DOHH2 (cell line): ENCODE measurements at regions not wholly inside any gene's neighbourhood (a gene's known extent, or its start where the extent isn't known, plus 50 kb on each side); places are given as distances from the start of the nearest gene placed in this dataset.

ENCODE experiments used
- H3F3A ChIP-seq: fragments of 200-600 bp; sonication (generic), shearing (Covaris generic); 2 replicates; pipeline ENCODE4 v1.6.0; 2016; ENCODE audit warnings: antibody characterized with exemption, mild to moderate bottlenecking; ENCODE audit not compliant: control insufficient read depth, insufficient read depth
- H3K27ac ChIP-seq: fragments of 200-600 bp; sonication (generic); 2 replicates; pipeline ENCODE4 v1.5.1; 2014; ENCODE audit warnings: low read depth, mild to moderate bottlenecking, low read length, moderate library complexity
- H3K27me3 ChIP-seq: fragments of 200-600 bp; sonication (generic); 2 replicates; pipeline ENCODE4 v1.6.1; 2014; ENCODE audit warnings: mild to moderate bottlenecking, low read length, mixed read lengths; ENCODE audit not compliant: control insufficient read depth
- H3K36me3 ChIP-seq: fragments of 200-600 bp; sonication (generic); 2 replicates; pipeline ENCODE4 v1.6.1; 2014; ENCODE audit warnings: mild to moderate bottlenecking, low read length, moderate library complexity, mixed read lengths; ENCODE audit not compliant: control insufficient read depth
- H3K4me1 ChIP-seq: fragments of 200-600 bp; sonication (generic); 2 replicates; pipeline ENCODE4 v1.6.1; 2014; ENCODE audit warnings: mild to moderate bottlenecking, low read length, mixed read lengths; ENCODE audit not compliant: control insufficient read depth
- H3K4me2 ChIP-seq: fragments of 200-600 bp; sonication (generic); 2 replicates; pipeline ENCODE4 v1.6.0; 2014; ENCODE audit warnings: mild to moderate bottlenecking, low read length, moderate library complexity
- H3K4me3 ChIP-seq: fragments of 200-600 bp; sonication (generic); 2 replicates; pipeline ENCODE4 v1.5.1; 2014; ENCODE audit warnings: mild to moderate bottlenecking, low read length, mixed read lengths
- H3K79me2 ChIP-seq: fragments of 200-600 bp; sonication (generic); 2 replicates; pipeline ENCODE4 v1.6.1; 2014; ENCODE audit warnings: mild to moderate bottlenecking, low read length, mixed read lengths; ENCODE audit not compliant: control insufficient read depth
- H3K9me2 ChIP-seq: fragments of 200-600 bp; sonication (generic); replicated peaks from 2 replicates; pipeline ENCODE4 v1.6.1; 2014; ENCODE audit warnings: mild to moderate bottlenecking, low read length, mixed read lengths; ENCODE audit not compliant: control insufficient read depth
- H3K9me3 ChIP-seq: fragments of 200-600 bp; sonication (generic); 2 replicates; pipeline ENCODE4 v1.6.1; 2014; ENCODE audit warnings: antibody characterized with exemption, low read length, mixed read lengths; ENCODE audit not compliant: control insufficient read depth, insufficient read depth
- H4K20me1 ChIP-seq: fragments of 200-600 bp; sonication (generic); 2 replicates; pipeline ENCODE4 v1.6.0; 2014; ENCODE audit warnings: low read depth, mild to moderate bottlenecking, antibody characterized with exemption, low read length, moderate library complexity; ENCODE audit not compliant: control insufficient read depth, insufficient read depth
- CTCF ChIP-seq: fragments of 200-600 bp; sonication (generic); IDR thresholded peaks from one replicate; pipeline ENCODE4 v1.5.1; 2014; ENCODE audit warnings: antibody characterized with exemption, mild to moderate bottlenecking, low read depth, low read length; ENCODE audit not compliant: poor library complexity, severe bottlenecking
- EZH2phosphoT487 ChIP-seq: fragments of 200-600 bp; sonication (generic); IDR thresholded peaks from 2 replicates; pipeline ENCODE4 v1.6.1; 2017; ENCODE audit warnings: borderline replicate concordance, mild to moderate bottlenecking, antibody characterized with exemption, low read length, moderate library complexity, mixed read lengths

DNA sequence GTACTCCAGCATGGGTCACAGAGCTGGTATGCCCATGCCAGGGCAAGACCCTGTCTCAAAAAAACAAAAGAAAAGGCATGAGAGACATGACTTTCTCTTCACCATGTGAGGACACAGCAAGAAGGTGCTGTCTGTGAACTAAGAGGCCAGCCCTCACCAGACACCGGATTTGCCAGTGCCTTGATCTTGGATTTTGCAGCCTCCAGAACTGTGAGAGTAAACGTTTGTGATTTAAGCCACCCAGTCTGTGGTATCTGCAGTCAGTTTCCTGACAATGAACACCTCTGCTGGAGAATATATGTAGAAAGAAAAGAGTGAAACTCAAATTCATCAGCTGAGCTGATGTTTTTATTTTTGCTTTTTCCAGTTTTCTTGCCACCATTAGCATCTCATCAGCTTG lies 166.3 kb upstream of the RAB4A start:
- TF ChIP-seq CTCF (no peak), EZH2phosphoT487 (no peak)

DNA sequence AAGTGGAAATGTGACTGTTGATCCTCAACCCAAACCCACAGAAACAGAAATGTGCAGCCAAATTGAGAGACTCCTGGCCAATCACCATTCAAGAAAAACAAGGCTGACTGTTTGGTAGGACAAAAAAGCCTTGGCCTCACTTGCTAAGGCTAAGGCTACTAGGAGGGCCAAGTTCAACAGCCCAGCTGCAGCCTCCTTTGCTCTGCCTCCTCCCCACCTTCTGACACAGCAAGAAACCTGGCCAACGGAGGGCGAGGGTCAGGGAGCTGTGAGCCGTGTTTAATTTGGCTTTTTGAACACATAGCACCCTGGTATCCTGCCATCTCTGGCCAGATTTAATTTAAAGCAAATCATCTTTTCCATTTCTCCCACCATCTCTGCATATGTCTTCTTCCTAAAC lies 165.8 kb upstream of the RAB4A start:
- peaks cover 10% of the 10 kb centered on the region; the same call in 1 of the 2 replicates for H3K27me3 ChIP-seq
- H3K27ac ChIP-seq: no peak overlapping the region
- H4K20me1 ChIP-seq: no peaks in the 10 kb centered on the region
- H3K9me3 ChIP-seq: no peaks in the 10 kb centered on the region
- H3F3A ChIP-seq: no peaks in the 10 kb centered on the region
- no peak overlapping the region for H3K4me3 ChIP-seq
- H3K9me2 ChIP-seq: no peaks in the 10 kb centered on the region
- no peaks in the 10 kb centered on the region for H3K36me3 ChIP-seq
- no peaks in the 10 kb centered on the region for H3K79me2 ChIP-seq
- no peak for TF ChIP-seq EZH2phosphoT487
- TF ChIP-seq CTCF: no peak
- H3K4me1 ChIP-seq: peaks cover 6% of the 10 kb centered on the region
- H3K4me2 ChIP-seq: no peak overlapping the region

More for the DNA sequence above, 166.3 kb upstream of the RAB4A start:
- Histone ChIP-seq H3K36me3 (no peaks in the 10 kb centered on the region), H3K27me3 (peaks cover 10% of the 10 kb centered on the region; the same call in 1 of the 2 replicates), H3K9me3 (no peaks in the 10 kb centered on the region), H3K79me2 (no peaks in the 10 kb centered on the region), H3K4me1 (peaks cover 6% of the 10 kb centered on the region), H3K4me3 (no peak overlapping the region), H3K27ac (no peak overlapping the region), H3K9me2 (no peaks in the 10 kb centered on the region), H4K20me1 (no peaks in the 10 kb centered on the region), H3K4me2 (no peak overlapping the region), H3F3A (no peaks in the 10 kb centered on the region)

GRCh38 chr1:229105822-229106525 lies 164.9 kb upstream of the RAB4A start:
- no peaks in the 10 kb centered on the region for H3K9me2 ChIP-seq
- H3K36me3 ChIP-seq: no peaks in the 10 kb centered on the region
- peaks cover 10% of the 10 kb centered on the region; the same call in 1 of the 2 replicates for H3K27me3 ChIP-seq
- H3F3A ChIP-seq: no peaks in the 10 kb centered on the region
- no peaks in the 10 kb centered on the region for H3K79me2 ChIP-seq
- H4K20me1 ChIP-seq: no peaks in the 10 kb centered on the region
- H3K9me3 ChIP-seq: no peaks in the 10 kb centered on the region
- no peak overlapping the region for H3K4me3 ChIP-seq
- no peak overlapping the region for H3K27ac ChIP-seq
- TF ChIP-seq CTCF (no peak), EZH2phosphoT487 (no peak)
- H3K4me1 ChIP-seq: peaks cover 6% of the 10 kb centered on the region
- no peak overlapping the region for H3K4me2 ChIP-seq
